NCI-H128 (cell line): ENCODE measurements at regions not wholly inside any gene's neighbourhood (a gene's known extent, or its start where the extent isn't known, plus 50 kb on each side); places are given as distances from the start of the nearest gene placed in this dataset.
"Not testable (repeated sequence)": the region's sequence is repeated elsewhere in the genome, so short reads cannot be mapped to it uniquely, and the experiment has no call there.

Experiments
- DNase-seq: peaks from one replicate; lab custom pipeline; 2025; ENCODE audit not compliant: unreplicated experiment; lab: John Stamatoyannopoulos, UW

DNA sequence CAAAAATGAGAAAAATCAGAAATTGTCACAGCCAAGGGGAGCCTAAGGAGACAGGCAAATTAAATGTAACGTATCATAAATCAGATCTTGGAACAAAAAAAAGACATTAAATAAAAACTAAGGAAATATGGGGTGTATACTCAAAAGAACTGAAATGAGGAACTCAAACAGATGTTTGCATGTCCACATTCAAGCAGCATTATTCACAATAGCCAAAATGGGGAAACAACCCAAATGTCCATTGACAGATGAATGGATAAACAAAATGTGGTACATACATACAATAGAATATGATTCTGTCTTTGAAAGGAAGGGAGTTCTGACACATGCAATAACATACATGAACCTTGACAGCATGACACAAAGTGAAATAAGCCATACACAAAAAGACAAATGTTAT is 155.8 kb upstream of the KLF7 start:
- DNase-seq, result no peak

DNA sequence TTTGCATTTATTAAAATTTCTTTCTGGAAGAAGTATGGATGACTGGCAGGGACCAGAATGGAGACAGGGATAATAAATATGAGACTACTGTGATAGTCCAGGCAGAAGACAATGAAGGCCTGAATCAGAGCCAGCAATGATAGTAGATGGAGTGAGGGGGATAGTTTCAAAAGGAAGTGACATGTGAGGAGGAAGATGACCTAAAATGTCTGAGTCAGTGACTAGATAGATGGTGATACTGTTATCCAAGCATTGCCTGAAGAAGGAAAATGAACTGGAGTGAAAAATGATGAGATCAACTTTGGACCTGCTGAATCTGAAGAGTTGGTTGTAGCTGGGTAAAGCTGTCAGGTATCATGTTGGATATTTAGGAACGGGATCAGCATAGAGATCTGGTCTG is 158.3 kb upstream of the KLF7 start:
- DNase-seq, result no peak

DNA sequence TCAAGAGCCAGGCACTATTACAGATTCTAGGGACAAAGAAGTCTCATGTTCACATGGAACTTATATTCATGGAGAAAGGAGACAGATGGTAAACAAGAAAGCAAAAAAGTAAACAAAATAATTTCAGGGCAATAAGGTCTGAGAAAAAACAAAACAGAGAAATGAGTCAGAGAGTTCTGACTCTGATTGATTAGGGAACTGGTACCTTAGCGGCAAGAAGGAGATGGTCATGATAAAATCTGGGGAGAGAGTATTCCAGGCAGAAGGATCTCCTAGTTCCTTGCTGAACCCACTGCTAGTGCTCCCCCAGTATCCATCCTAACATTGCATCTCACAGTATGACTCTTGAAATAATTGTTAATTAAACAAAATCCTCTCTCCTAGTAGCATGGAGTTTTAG is 161.8 kb upstream of the KLF7 start:
- DNase-seq, result no peak

DNA sequence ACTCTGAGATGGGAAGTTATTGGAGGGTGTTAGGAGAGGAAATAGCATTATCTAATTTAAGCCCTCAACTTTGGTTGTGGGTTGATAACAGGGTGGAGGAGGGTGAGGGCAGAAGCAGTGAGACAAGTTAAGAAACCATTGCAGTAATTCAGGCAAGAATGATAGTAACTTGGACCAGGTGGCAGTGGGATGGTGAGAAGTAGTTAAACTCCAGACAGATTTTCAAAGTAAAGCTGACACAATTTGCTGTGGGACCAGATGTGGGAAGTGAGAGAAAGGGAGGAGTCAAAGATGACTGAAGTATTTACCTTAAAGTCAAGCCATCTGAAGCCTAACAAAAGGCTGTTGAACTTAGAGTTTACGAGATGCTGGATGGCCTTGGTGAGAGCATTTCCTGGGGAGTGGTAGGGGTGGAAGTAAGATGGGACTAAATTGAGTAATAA is 163.2 kb upstream of the KLF7 start:
- DNase-seq, result no peak

DNA sequence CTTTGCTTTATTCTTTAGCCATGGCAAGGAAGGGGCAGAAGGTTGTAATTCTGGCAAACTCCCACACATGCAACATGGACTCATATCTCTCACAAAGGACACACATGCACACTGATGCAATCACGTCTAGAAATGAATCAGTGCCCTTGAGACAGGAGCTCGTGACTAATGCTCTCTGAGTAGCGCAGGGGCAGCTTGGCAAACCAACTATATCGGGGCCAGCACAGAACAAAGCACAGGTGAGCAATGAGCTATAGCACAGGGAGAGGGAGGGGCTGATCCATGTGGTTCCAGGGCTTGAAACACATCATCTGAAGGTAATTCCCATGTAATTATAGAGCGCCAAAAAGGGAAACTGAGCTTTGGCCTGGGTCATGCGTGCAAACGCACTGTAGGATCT is 165.2 kb upstream of the KLF7 start:
- no peak for DNase-seq

DNA sequence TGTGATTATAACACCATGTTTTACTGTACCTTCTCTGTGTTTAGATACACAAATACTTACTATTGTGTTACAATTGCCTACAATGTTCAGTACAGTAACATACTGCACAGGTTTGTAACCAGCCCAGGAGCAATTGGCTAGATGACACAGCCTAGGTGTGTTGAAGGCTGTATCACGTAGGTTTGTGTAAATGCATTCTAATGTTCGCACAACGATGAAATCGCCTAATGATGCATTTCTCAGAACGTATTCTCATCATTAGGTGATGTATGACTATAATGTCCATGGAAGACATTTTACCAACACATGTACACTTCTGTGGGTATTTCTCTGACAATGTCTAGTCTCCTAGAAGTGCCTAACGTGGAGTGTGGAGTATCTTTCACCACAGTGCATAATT is 165.9 kb upstream of the KLF7 start:
- DNase-seq, result no peak

DNA sequence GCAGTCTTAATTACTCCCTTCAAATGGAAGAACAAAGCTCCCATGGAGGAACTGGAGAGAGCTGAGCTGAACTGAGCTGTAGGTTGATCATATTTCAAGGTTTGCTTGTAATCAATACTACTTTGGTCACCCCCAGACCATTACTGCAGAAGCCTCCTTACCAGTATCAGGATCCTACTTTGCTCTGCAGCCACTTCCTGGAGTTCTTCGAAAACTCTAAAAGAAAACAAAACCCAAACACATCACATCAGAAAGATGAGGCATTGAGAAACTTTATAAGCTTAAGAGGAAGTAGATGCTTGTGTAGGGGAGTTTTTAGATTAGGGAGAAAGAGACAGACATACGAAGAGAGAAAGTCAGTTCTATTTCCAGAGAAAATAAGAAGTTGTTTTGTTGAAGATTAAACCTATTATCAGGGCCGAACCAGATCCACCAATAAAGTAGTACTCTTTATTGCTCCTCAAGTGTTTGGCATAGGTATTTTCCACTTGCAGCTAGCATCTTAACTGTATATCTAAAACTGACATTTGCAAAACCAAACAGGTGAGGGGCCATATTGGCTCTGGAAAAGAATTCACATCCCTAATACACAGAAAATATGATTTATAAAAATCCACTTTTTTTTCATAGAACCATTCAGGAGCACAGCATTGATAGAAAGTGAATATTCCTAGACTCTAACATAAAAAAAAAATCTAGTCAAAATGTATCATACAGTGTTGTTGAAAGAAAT is 166.9 kb upstream of the KLF7 start:
- DNase-seq, result no peak

DNA sequence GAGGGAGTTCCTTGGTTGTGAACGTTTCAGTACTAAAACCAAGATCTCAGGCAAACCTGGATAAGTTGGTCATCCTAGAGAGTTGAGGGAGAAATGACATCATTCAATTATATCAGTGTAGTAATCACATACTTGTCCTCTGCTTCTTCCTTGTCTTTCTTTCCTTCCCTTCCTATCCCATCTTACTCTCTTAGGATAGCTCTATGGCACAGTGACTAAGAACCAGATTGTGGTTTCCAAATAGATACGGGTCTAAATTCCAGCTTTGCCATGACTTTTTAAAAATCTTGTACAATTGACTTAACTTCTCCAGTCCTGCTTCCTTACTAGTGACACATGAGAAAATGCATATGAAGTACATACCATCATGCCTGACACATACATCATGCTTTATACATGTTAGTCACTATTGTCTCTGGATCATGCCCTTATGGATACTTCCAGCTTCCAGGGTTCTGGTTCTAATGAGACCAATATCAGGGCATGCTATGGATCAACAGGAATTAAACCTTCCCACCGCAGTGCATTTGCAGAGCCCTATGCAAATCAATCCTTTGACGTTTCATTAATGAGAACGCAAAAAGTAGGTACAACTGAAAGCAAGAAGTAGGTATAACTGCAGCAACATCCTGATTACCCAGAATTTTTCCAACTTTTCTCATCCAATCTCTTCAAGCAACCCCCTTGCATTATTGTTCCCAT is 168.0 kb upstream of the KLF7 start:
- no peak for DNase-seq

DNA sequence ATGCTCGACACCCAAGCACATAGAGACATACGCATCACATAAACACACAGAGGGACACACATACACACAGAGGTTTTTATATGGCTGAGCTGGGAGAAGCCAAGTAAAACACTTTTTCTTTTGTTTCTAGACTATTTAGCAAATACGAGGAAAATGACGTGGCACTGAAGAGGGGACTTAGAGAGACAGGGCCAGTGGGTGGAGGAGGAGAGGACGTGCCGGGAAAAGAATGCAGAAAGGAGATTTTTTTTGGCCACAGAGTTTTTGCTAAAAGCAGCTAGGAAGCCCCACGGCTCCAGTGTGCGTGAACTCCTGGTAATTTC is 168.5 kb upstream of the KLF7 start:
- no peak for DNase-seq

DNA sequence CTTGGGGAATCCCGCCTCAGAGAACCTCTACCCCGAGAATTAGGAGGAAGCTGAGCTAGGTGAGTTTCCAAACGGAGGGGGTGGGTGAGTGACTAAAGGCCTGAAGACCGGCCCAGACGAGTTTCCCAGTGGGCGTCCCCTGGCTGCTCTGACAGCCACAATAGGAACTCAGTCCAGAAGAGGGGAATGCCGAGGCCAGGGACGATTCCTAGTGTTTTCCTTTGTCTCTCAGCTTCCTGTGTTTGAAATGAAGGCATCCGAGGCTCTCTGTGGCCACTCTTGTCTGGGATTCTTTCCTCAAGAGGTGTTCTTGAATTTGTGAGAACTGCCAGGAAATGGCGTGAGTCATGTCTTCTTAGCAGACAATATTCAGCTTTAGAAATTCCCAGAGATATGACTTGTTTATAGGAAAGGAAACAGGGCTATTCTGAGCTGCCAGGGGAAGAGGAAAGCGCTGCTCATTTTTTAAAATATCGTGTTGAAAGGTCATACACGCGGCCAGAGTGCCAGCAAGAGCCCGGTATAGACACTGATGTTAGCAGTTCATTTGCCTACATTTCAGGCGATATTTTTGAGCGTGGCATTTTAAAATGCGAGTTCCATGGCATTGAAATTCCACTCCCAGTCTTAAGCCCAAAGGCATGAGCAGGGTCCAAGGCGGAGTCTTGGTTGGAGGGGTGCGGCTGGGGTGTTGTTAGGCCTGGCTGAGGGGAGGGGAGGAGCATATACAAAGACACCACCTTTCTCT is 169.1 kb upstream of the KLF7 start:
- DNase-seq, result no peak

DNA sequence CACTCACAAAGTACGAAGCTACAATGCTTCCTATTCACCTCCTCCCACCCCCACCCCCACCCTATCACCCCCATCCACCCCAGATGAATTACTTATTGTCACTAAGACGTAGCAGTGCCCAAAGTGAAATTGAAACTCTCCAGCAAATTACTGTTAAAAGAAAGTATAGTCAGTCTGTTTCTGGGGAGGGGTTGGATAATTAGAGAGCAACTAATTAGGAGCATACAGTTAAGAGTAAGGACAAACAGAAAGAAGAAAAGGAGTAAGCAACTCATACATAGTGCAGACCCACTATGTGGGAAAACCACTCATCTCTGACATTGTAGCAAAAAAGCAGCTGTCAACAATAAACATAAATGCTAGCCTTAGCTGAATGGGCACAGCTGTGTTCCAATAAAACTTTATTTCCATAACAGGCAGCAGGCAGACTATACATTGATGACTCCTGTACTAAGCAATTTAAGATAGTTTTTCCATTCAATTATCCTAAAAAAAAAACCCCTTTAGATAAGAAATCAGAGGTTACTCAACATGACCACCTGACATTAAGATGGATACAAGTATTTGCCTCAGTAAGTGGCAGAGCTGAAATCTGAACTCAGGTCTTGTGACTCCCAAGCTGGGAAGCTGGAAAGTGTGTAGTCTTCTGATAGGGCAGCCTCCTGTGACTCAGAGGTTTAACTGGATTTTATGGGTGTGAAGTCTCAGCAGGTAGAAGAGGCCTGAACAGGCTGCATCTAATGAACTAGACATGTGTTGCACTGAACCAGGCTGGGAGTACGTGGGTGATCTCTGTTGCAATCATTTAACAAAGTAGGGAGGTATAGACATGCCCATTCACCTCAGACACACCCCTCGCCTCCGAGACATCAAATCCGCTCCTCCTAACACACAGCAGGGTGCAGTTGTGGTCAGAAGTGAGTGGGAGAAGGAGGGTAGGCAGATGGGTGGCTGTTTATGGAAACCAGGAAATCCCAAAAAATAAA is 171.8 kb upstream of the KLF7 start:
- DNase-seq, result no peak

DNA sequence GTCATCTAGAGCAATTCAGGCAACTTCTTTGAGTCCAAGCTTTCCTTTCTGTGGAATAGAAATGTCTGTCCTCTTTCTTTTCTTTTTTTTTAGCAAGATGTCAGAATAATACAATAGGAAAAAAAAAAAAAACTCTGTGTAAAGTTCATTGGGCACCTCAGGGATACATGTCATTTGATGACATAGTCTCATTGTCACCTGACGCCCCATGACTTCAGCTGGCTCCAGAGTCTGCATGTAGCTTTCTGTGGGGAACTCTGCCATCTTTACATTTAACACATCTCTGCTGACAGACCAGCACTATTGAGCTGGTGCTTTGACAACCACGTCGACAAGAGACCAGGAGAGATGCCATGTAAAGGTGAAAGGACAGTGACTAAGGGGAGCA is 172.5 kb upstream of the KLF7 start:
- no peak for DNase-seq

DNA sequence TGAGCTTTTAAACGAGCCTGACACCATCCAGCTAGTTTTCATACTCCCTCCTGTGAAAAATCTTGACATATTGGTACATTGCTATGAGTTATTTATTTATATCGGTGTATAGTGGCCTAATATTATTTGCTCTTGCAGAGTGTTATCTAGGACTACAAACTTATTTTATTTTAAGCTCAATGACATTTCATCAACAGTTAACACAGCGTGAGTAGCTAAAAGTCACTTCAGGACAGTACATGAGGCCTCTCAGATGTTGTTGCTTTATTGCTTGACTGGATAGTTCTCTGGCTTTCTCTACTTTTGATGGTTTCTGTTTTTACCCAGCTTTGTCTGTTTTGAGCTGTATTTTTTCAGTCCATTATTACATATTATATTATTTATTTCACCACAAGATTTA is 172.9 kb upstream of the KLF7 start:
- DNase-seq, result no peak

DNA sequence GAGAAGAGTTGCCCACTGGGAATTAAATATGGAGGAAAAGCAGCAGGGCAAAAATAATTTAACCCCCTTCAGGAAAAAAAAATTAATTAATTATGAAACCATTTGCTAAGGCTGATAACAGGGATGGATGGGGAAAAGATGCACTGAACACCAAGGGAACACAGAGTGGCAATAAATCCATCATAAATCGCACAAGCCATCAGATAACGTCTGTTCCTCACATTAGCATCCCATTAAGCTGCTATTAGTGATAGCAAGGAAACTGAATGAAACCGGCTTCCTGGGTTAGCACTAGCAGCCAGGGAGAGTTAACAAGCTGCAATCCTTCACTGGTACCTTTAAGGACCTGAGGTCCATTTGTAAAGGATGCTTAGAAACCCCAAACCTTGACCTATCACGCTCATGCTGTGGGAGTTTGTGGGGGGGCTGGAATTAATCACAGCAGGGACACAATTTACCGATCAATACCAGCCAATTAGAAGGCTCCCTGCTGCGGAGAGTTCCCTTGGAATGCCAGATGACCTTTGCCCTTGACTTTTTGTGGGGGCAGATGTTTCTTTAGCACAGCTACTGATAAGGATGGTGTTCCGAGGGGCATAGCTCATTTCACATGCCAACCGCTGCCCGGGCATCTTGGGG is 175.5 kb upstream of the KLF7 start:
- no peak for DNase-seq

DNA sequence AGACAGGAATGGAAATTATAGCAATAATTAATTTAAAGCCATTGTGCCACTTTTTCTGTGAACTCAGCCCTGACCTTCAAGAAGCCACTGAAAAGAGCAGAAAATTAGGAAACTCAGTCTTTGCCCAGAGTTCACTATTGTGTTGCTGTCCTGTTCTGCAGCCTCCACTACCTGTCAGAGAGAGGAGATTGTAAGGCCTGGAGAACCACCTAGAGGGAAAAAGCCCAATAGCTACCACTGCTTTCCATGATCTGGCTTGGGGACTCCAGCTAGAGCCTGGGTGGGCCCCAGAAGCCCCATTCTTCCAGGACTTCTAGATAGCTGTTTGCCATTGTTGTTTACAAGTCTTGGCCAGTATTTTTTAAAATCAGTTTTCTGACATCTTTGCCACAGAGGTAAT is 176.1 kb upstream of the KLF7 start:
- no peak for DNase-seq

DNA sequence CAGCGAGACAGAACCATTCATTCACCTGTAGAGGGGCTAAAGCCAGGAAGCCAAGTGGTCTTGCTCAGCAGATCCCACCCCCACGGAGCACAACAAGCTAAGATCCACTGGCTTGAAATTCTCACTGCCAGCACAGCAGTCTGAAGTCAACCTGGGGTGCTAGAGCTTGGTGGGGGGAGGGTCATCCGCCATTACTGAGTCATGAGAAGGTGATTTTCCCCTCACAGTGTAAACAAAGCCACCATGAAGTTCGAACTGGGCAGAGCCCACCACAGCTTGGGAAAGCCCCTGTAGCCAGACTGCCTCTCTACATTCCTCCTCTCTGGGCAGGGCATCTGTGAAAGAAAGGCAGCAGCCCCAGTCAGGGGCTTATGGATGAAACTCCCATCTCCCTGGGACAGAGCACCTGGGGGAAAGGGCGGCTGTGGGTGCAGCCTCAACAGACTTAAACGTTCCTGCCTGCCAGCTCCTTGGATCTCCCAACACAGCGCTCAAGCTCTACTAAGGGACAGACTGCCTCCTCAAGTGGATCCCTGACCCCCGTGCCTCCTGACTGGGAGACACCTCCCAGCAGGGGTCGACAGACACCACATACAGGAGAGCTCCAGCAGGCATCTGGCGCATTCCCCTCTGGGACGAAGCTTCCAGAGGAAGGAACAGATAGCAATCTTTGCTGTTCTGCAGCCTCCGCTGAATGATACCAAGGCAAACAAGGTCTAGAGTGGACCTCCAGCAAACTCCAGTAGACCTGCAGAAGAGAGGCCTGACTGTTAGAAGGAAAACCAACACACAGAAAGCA is 179.0 kb upstream of the KLF7 start:
- DNase-seq, result not testable (repeated sequence)

DNA sequence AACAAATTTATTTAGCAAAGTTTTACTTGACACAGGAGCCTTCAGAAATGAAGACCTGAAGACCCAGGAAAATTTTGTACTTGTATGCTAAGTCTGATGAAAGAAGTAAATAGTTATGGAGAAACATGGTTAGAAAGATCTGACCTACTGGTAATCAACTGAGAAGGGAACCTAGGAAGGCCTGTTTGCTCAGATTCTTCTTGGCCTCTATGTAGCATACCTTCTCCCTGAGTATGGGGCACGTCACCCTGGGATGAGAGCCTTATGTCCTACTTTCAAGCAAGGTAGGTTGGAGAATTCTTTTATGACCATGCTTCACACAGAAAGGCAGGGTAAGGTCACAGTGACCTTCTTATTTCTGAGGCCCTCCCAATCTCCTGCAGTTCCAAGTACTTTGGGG is 178.6 kb upstream of the CREB1 start:
- no peak for DNase-seq

DNA sequence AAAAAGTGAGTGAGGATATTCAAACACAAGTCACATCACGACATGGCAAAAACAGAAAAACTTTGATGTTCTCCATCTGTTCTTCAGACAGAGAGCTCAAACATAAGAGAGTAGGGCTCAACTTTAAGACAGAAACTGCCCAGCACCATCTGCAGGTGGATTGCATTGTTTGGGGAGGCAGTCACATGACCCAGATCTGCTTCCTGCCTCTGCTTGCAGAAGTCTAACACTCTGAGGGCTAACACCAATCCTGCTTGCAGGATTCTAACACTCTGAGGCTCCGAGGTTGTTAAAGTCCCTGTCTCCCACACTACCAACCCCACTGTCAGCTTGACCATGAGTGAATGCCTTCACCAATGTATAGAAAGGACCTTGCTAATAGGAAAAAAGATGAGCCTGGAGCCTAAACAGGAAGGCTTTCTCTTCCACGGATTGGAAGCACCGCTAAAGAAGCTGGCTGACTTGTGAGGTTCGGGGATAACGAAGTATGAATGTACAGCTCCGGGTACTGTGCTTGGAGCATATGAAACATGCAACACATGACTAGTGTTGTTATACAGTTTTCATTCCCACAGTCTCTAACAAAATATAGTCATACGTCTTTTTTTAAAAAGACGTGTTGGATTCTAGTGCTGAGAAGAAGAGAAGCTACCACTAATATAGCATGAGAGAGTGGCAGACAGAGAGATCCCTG is 176.6 kb upstream of the CREB1 start:
- no peak for DNase-seq

DNA sequence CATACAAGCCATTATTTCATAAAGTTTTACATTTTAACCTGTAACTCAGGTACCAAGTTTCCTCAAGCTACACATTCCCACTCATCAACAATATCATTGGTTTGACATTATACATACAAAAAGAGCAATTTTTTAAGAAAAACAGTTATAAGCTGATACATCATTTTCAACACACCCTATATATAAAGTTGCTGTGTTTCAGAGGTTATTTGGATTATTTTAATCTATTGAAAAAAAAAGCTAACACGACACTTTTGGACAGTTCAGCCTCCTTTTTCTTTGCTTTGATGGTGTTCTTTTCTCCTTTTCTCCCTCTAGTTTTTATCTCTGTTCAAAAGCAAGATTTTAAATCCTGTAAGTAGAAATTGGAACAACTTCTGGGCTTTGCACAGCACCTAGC is 175.9 kb upstream of the CREB1 start:
- DNase-seq, result no peak
